GM23338 (cell line): ENCODE measurements at regions not wholly inside any gene's neighbourhood (a gene's known extent, or its start where the extent isn't known, plus 50 kb on each side); places are given as distances from the start of the nearest gene placed in this dataset.

Experiments
- ATAC-seq: fragments of 200-7000 bp; cut with Tn5 transposase; 3 replicates; pipeline ENCODE4 v1.9.1; 2020
- DNase-seq: peaks from one replicate; pipeline ENCODE4 v3.0.0-alpha.2; 2015; ENCODE audit warnings: low spot score
- H2AFZ ChIP-seq: fragments of 200-600 bp; sonication (generic); 2 replicates; pipeline ENCODE4 v1.8.0; 2016; ENCODE audit warnings: antibody characterized with exemption, mild to moderate bottlenecking, moderate library complexity
- H3F3A ChIP-seq: fragments of 200-600 bp; sonication (generic); replicated peaks from 2 replicates; pipeline ENCODE4 v1.8.0; 2017; ENCODE audit warnings: antibody characterized with exemption, mixed run types, low read depth
- H3K27ac ChIP-seq: fragments of 200-600 bp; sonication (generic); 2 replicates; pipeline ENCODE4 v1.6.1; 2016; ENCODE audit warnings: low read depth
- H3K27me3 ChIP-seq: fragments of 200-600 bp; sonication (generic); 2 replicates; pipeline ENCODE4 v1.8.0; 2016; ENCODE audit warnings: mild to moderate bottlenecking, mixed run types, moderate library complexity; ENCODE audit not compliant: insufficient read depth
- H3K36me3 ChIP-seq: fragments of 200-600 bp; sonication (generic); 2 replicates; pipeline ENCODE4 v1.8.0; 2016; ENCODE audit warnings: mild to moderate bottlenecking; ENCODE audit not compliant: insufficient read depth
- H3K4me1 ChIP-seq: fragments of 200-600 bp; sonication (generic); 2 replicates; pipeline ENCODE4 v1.8.0; 2016; ENCODE audit warnings: mild to moderate bottlenecking, moderate library complexity; ENCODE audit not compliant: insufficient read depth
- H3K4me2 ChIP-seq: fragments of 200-600 bp; sonication (generic); 2 replicates; pipeline ENCODE4 v1.7.1; 2017; ENCODE audit warnings: mixed run types
- H3K4me3 ChIP-seq: fragments of 200-600 bp; sonication (generic); 2 replicates; pipeline ENCODE4 v1.6.1; 2016; ENCODE audit warnings: mixed run types
- H3K79me2 ChIP-seq: fragments of 200-600 bp; sonication (generic); replicated peaks from 2 replicates; pipeline ENCODE4 v1.8.0; 2017; ENCODE audit warnings: mild to moderate bottlenecking; ENCODE audit not compliant: insufficient read depth
- H3K9me2 ChIP-seq: fragments of 200-600 bp; sonication (generic); 2 replicates; pipeline ENCODE4 v1.8.0; 2017; ENCODE audit not compliant: insufficient read depth
- H4K20me1 ChIP-seq: fragments of 200-600 bp; sonication (generic); replicated peaks from 2 replicates; pipeline ENCODE4 v1.8.0; 2017; ENCODE audit warnings: mild to moderate bottlenecking; ENCODE audit not compliant: insufficient read depth
- H3K27ac Mint-ChIP-seq: 2 replicates; pipeline ENCODE4 v1.8.0; 2020; ENCODE audit warnings: inconsistent platforms, mild to moderate bottlenecking, moderate library complexity, mixed read lengths
- H3K27me3 Mint-ChIP-seq: 3 replicates; pipeline ENCODE4 v1.8.0; 2022; ENCODE audit warnings: low read depth, mild to moderate bottlenecking, moderate library complexity, mixed read lengths, inconsistent platforms; ENCODE audit not compliant: insufficient read depth, poor library complexity
- H3K36me3 Mint-ChIP-seq: 3 replicates; pipeline ENCODE4 v1.8.0; 2021; ENCODE audit warnings: low read depth, mild to moderate bottlenecking, inconsistent platforms, moderate library complexity, mixed read lengths
- H3K4me1 Mint-ChIP-seq: 3 replicates; pipeline ENCODE4 v1.8.0; 2020; ENCODE audit warnings: mild to moderate bottlenecking, inconsistent platforms, mixed read lengths
- H3K4me3 Mint-ChIP-seq: 3 replicates; pipeline ENCODE4 v1.8.0; 2021; ENCODE audit warnings: moderate library complexity, mild to moderate bottlenecking, inconsistent platforms, mixed read lengths
- H3K9me3 Mint-ChIP-seq: 3 replicates; pipeline ENCODE4 v1.8.0; 2020; ENCODE audit warnings: moderate library complexity, mild to moderate bottlenecking, inconsistent platforms, mixed read lengths
- CREB1 ChIP-seq: fragments of 250-450 bp; sonication (Bioruptor Pico); IDR thresholded peaks from 2 replicates; pipeline ENCODE4 v1.5.0; 2020; ENCODE audit warnings: low read depth, mild to moderate bottlenecking, moderate library complexity
- CTCF ChIP-seq, 2 experiments: fragments of 200-600 bp in 1 of 2; sonication (generic) in 1 of 2; conservative IDR thresholded peaks; 2 replicates each; pipeline versions ENCODE4 v1.5.1 to v1.6.1; 2016 to 2017; ENCODE audit warnings: antibody characterized with exemption in 2 of 2, low read depth in 2 of 2, mild to moderate bottlenecking in 2 of 2, moderate library complexity in 1 of 2
- ETS1 ChIP-seq: IDR thresholded peaks from 2 replicates; pipeline ENCODE4 v1.6.1; 2016; ENCODE audit warnings: antibody characterized with exemption
- EZH2 ChIP-seq: fragments of 200-600 bp; sonication (generic); IDR thresholded peaks from one replicate; pipeline ENCODE4 v1.8.0; 2017; ENCODE audit warnings: antibody characterized with exemption, mild to moderate bottlenecking, low read depth; ENCODE audit not compliant: unreplicated experiment
- EZH2phosphoT487 ChIP-seq: fragments of 200-600 bp; sonication (generic); IDR thresholded peaks from one replicate; pipeline ENCODE4 v1.8.1; 2018; ENCODE audit warnings: antibody characterized with exemption; ENCODE audit not compliant: unreplicated experiment
- JUNB ChIP-seq: IDR thresholded peaks from one replicate; pipeline ENCODE4 v1.6.1; 2016; ENCODE audit warnings: antibody characterized with exemption; ENCODE audit not compliant: unreplicated experiment
- NANOG ChIP-seq: IDR thresholded peaks from 2 replicates; pipeline ENCODE4 v1.6.1; 2016; ENCODE audit warnings: antibody characterized with exemption, borderline replicate concordance
- POLR2AphosphoS5 ChIP-seq: IDR thresholded peaks from 2 replicates; pipeline ENCODE4 v1.6.1; 2016; ENCODE audit warnings: antibody characterized with exemption, low read depth
- STAT1 ChIP-seq: IDR thresholded peaks from one replicate; pipeline ENCODE4 v1.6.1; 2016; ENCODE audit warnings: antibody characterized with exemption; ENCODE audit not compliant: unreplicated experiment
- ZNF114 ChIP-seq: fragments of 250-450 bp; sonication (Bioruptor Pico); IDR thresholded peaks from 2 replicates; pipeline ENCODE4 v1.5.0; 2020; ENCODE audit warnings: mild to moderate bottlenecking, moderate library complexity
- ZNF331 ChIP-seq: fragments of 250-450 bp; sonication (Bioruptor Pico); IDR thresholded peaks from 2 replicates; pipeline ENCODE4 v1.5.0; 2020; ENCODE audit warnings: low read depth, mild to moderate bottlenecking, moderate library complexity
- ZNF462 ChIP-seq: fragments of 250-450 bp; sonication (Bioruptor Pico); IDR thresholded peaks from 2 replicates; pipeline ENCODE4 v1.5.0; 2020; ENCODE audit warnings: mild to moderate bottlenecking, moderate library complexity
- TF ChIP-seq, protein P1 (sequence below): IDR thresholded peaks from one replicate; pipeline ENCODE4 v1.6.1; 2018; ENCODE audit warnings: antibody characterized with exemption; ENCODE audit not compliant: unreplicated experiment

- no peak for TF ChIP-seq ZNF462 (CRISPR knock-in tag)
These were observed 898.7 kb downstream of the BCL11A start (continued) for GRCh38 chr2:59654710-59655109.

- ATAC-seq: no peak
- Mint-ChIP-seq H3K27ac (no peak overlapping the region), H3K4me1 (no peaks in the 10 kb centered on the region)
- TF ChIP-seq NANOG: no peak
- TF ChIP-seq CREB1 (CRISPR knock-in tag): no peak
- TF ChIP-seq JUNB: no peak
- TF ChIP-seq ZNF331: no peak
- TF ChIP-seq, protein P1, sequence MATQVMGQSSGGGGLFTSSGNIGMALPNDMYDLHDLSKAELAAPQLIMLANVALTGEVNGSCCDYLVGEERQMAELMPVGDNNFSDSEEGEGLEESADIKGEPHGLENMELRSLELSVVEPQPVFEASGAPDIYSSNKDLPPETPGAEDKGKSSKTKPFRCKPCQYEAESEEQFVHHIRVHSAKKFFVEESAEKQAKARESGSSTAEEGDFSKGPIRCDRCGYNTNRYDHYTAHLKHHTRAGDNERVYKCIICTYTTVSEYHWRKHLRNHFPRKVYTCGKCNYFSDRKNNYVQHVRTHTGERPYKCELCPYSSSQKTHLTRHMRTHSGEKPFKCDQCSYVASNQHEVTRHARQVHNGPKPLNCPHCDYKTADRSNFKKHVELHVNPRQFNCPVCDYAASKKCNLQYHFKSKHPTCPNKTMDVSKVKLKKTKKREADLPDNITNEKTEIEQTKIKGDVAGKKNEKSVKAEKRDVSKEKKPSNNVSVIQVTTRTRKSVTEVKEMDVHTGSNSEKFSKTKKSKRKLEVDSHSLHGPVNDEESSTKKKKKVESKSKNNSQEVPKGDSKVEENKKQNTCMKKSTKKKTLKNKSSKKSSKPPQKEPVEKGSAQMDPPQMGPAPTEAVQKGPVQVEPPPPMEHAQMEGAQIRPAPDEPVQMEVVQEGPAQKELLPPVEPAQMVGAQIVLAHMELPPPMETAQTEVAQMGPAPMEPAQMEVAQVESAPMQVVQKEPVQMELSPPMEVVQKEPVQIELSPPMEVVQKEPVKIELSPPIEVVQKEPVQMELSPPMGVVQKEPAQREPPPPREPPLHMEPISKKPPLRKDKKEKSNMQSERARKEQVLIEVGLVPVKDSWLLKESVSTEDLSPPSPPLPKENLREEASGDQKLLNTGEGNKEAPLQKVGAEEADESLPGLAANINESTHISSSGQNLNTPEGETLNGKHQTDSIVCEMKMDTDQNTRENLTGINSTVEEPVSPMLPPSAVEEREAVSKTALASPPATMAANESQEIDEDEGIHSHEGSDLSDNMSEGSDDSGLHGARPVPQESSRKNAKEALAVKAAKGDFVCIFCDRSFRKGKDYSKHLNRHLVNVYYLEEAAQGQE: no peak
- TF ChIP-seq STAT1: no peak
- no peak for TF ChIP-seq EZH2phosphoT487
- no peak for TF ChIP-seq ZNF114 (CRISPR knock-in tag)
- no peak for TF ChIP-seq POLR2AphosphoS5
- no peak for TF ChIP-seq EZH2
- TF ChIP-seq CTCF (conservative IDR thresholded peaks at IDR 0.05; ENCODE audit: low read depth in 2 of 2): no peak
- TF ChIP-seq ETS1: no peak
These were observed 900.3 kb downstream of the BCL11A start for GRCh38 chr2:59653164-59653563.

More at GRCh38 chr2:59653164-59653563, 900.3 kb downstream of the BCL11A start:
- Histone ChIP-seq H3F3A (no peaks in the 10 kb centered on the region), H3K4me3 (no peak overlapping the region), H3K4me2 (no peak overlapping the region), H3K27ac (no peak overlapping the region), H3K9me2 (0 out of 2 replicates have a peak, but pooled peaks cover 3% of the 10 kb centered on the region), H4K20me1 (no peaks in the 10 kb centered on the region), H3K4me1 (no peaks in the 10 kb centered on the region), H3K36me3 (no peaks in the 10 kb centered on the region), H3K79me2 (no peaks in the 10 kb centered on the region), H3K27me3 (no peaks in the 10 kb centered on the region), H2AFZ (0 out of 2 replicates have a peak overlapping the region, but pooled peaks have one; percentile 5)
- Mint-ChIP-seq H3K4me3 (no peak overlapping the region), H3K36me3 (no peaks in the 10 kb centered on the region), H3K27me3 (peaks cover 2% of the 10 kb centered on the region), H3K9me3 (no peaks in the 10 kb centered on the region)
- DNase-seq: no peak
